ENCODE measurements at regions not wholly inside any gene's neighbourhood (a gene's known extent, or its start where the extent isn't known, plus 50 kb on each side); places are given as distances from the start of the nearest gene placed in this dataset.

GRCh38 chr9:107816561-107817021 lies 327.0 kb upstream of the KLF4 start:
- TF ChIP-seq CTCF (IDR thresholded peaks at IDR 0.05), result no peak
- no peak for TF ChIP-seq POLR2AphosphoS5 (IDR thresholded peaks at IDR 0.05; ENCODE audit: insufficient read depth in 1 of 2, low read depth in 1 of 2)
- TF ChIP-seq POLR2A (IDR thresholded peaks at IDR 0.05), result no peak

Measured in vagina (tissue), 2 donors.